Tibial artery (tissue), 4 donors: ENCODE measurements at regions not wholly inside any gene's neighbourhood (a gene's known extent, or its start where the extent isn't known, plus 50 kb on each side); places are given as distances from the start of the nearest gene placed in this dataset.
"Not testable (repeated sequence)": the region's sequence is repeated elsewhere in the genome, so short reads cannot be mapped to it uniquely, and the experiment has no call there.

Experiments
- DNase-seq, 2 donors: peaks; one replicate each; pipeline ENCODE4 v3.0.0-alpha.2; 2019
- H3K27ac ChIP-seq, 2 donors: fragments of 200-600 bp; sonication (generic) in 1 of 2; 1 replicate in 1 of 2; 2 replicates in 1 of 2; pipeline ENCODE4 v1.5.1; 2018 to 2019; ENCODE audit warnings: mild to moderate bottlenecking in 1 of 2
- H3K27me3 ChIP-seq, 2 donors: fragments of 200-600 bp; sonication (generic) in 1 of 2; one replicate each; pipeline versions ENCODE4 v1.5.1 to v1.6.0; 2016 to 2019
- H3K36me3 ChIP-seq, 3 donors: fragments of 200-600 bp; sonication (generic) in 2 of 3; one replicate each; pipeline ENCODE4 v1.5.1; 2016 to 2019; ENCODE audit warnings: mild to moderate bottlenecking in 2 of 3
- H3K4me1 ChIP-seq, 4 donors: fragments of 200-600 bp; sonication (generic) in 2 of 4; 1 replicate in 3 of 4; 2 replicates in 1 of 4; pipeline ENCODE4 v1.5.1; 2016 to 2019
- H3K4me3 ChIP-seq, 2 donors: fragments of 200-600 bp; sonication (generic) in 1 of 2; 1 replicate in 1 of 2; 2 replicates in 1 of 2; pipeline ENCODE4 v1.5.1; 2018 to 2019; ENCODE audit warnings: mild to moderate bottlenecking in 2 of 2
- H3K9me3 ChIP-seq, 3 donors: fragments of 200-600 bp; sonication (generic) in 1 of 3; one replicate each; pipeline ENCODE4 v1.5.1; 2016 to 2019
- intact Hi-C: fragments of 100-400 bp; cut with DNase I; formaldehyde crosslinking; loops from one replicate; pipeline ENCODE4 v1.15.0; 2023; ENCODE audit warnings: low total_unique reads
- TF ChIP-seq, protein P1 (sequence below), 2 experiments: fragments of 200-600 bp in 1 of 2; fragments of 450-650 bp in 1 of 2; IDR thresholded peaks; one replicate each; pipeline ENCODE4 v1.5.1; 2017 to 2019; ENCODE audit warnings: antibody characterized with exemption in 2 of 2, mild to moderate bottlenecking in 1 of 2, moderate library complexity in 1 of 2

DNA sequence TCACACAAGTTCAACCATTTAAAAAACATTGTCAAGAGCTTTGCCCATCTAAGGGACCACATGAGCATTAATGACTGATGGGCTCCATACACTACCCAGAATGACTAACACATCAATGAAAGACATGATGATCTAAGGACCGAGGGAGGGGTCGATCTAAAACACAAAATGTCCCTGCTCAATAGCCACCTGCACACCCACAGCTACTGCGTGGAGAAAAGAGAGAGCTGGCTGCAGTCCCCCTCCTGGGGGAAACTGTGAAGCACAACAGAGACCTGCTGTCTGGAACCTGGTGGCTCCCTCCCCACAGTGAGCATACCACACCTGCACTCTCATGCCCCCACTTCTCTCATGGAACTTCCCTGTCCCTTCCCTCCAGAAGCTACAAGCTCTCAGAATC is 130.1 kb upstream of the ERG start:
- intact Hi-C loops = no loop called here
- Histone ChIP-seq H3K27ac (no peak overlapping the region), H3K9me3 (no peaks in the 10 kb centered on the region), H3K36me3 (no peaks in the 10 kb centered on the region), H3K27me3 (no peaks in the 10 kb centered on the region), H3K4me3 (no peak overlapping the region), H3K4me1 (peaks cover 0 to 50% (median 12%) of the 10 kb centered on the region in 4 donors)
- no peak for DNase-seq
- TF ChIP-seq, protein P1, sequence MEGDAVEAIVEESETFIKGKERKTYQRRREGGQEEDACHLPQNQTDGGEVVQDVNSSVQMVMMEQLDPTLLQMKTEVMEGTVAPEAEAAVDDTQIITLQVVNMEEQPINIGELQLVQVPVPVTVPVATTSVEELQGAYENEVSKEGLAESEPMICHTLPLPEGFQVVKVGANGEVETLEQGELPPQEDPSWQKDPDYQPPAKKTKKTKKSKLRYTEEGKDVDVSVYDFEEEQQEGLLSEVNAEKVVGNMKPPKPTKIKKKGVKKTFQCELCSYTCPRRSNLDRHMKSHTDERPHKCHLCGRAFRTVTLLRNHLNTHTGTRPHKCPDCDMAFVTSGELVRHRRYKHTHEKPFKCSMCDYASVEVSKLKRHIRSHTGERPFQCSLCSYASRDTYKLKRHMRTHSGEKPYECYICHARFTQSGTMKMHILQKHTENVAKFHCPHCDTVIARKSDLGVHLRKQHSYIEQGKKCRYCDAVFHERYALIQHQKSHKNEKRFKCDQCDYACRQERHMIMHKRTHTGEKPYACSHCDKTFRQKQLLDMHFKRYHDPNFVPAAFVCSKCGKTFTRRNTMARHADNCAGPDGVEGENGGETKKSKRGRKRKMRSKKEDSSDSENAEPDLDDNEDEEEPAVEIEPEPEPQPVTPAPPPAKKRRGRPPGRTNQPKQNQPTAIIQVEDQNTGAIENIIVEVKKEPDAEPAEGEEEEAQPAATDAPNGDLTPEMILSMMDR (IDR thresholded peaks at IDR 0.05) = no peak

DNA sequence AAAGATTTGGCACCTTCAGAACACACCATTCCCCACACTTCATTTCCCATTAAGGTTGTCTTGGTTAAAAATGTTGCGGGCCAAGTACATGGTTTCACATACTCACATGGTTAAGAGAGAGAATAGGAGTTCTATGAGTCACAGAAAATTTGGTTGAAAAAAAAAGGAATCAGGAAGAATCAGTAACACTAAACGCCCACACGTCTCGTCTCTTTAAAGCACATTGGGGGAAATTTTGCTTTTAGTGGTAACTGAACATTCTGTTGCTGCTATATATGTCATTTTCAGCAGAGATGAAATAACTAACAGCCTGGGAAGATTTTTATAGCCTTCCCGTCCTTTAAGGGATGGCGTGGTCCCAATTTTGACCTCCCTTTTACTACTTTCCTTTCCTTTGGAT is 132.9 kb upstream of the ERG start:
- TF ChIP-seq, protein P1 (IDR thresholded peaks at IDR 0.05) = no peak
- Histone ChIP-seq H3K9me3 (no peaks in the 10 kb centered on the region), H3K4me1 (peaks cover 0 to 35% (median 4%) of the 10 kb centered on the region in 4 donors), H3K27me3 (no peaks in the 10 kb centered on the region), H3K36me3 (no peaks in the 10 kb centered on the region), H3K27ac (peak overlapping the region; percentile 59 to 69), H3K4me3 (peak overlapping the region; percentile 13 to 39)
- DNase-seq = no peak
- intact Hi-C loops = no loop called here

DNA sequence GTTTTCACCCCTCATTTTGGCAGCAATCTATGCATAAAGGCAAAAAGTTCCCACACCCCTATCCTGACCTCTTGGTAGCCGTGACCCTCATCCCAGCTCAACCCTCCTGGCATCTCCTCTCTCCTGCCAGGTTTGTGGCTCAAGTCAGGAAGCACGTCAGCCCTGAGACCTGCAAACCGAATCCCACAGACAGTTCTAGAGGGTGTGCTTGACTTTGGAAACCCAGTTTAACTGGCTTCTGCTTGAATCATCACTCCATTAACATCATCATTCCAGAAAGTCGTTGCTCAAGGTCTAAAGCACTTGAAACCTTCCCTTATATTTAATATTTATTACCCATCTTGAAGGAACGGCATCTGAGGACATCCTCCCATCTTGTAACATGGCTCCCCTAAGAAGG is 133.4 kb upstream of the ERG start:
- Histone ChIP-seq H3K4me3 (peak overlapping the region; percentile 13 to 39), H3K9me3 (no peaks in the 10 kb centered on the region), H3K27me3 (no peaks in the 10 kb centered on the region), H3K4me1 (peaks cover 0 to 37% (median 5%) of the 10 kb centered on the region in 4 donors), H3K36me3 (no peaks in the 10 kb centered on the region), H3K27ac (peak overlapping the region; percentile 59 to 69)
- TF ChIP-seq, protein P1 (IDR thresholded peaks at IDR 0.05) = no peak
- intact Hi-C loops = no loop called here
- no peak for DNase-seq

DNA sequence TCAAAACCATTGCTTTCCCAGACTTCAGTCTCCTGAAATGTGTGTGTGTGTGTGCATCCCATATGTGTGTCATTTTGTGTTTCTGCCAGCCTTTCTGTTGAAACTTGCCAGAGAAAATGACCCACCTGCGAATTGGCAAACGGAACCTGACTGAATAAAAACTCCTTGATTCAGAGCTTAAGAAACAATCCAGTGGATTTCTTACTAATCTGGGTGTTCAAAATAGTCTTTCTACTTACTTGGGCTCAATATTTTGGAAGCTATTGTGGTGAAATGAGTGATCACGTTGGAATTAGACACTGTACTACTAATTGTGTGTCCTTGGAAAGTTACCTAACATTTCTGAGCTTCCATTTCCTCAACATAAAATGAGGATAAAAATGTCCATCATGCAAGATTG is 138.9 kb upstream of the ERG start:
- H3K27me3 ChIP-seq = no peaks in the 10 kb centered on the region
- peaks cover 0 to 34% (median 2%) of the 10 kb centered on the region in 4 donors for H3K4me1 ChIP-seq
- intact Hi-C loops = no loop called here

DNA sequence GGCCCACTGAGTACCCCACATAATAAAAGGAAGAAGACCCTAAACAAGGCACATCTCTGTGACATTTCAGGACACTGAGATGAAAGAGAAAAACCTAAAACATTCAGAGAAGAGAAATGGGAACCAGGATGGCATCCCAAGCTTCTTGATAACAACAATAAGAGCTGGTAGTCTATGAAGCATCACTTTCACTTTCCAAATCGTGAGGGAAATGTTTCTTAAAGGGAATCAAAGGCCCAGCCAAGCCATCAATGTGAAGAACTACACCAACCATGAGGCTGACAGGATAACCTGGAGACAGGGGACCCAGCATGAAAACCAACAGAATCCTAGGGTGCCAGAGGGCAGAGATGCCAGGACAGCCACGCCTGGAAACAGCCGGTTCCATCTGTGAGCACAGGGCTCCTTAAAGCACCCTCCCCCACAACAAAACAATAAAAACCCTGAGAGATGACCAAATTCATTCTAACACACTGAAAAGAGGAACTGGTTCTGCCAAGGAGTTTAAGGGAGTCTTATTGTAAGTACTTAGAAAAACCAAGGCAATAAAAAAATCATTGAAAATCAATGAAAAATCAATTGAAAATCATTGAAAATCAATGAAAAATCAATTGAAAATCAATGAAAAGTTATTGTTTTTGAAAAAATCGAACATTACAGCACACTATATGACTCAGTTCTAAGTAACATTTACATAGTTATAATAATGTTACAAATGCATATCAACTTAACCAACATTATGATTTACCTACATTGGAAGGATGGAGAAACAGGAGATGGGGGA is 141.5 kb upstream of the ERG start:
- DNase-seq = no peak
- peaks cover 0 to 53% (median 13%) of the 10 kb centered on the region in 4 donors for H3K4me1 ChIP-seq

More for the DNA sequence above, 138.9 kb upstream of the ERG start:
- DNase-seq = no peak
- Histone ChIP-seq H3K27ac (no peak overlapping the region), H3K36me3 (no peaks in the 10 kb centered on the region), H3K4me3 (no peak overlapping the region), H3K9me3 (no peaks in the 10 kb centered on the region)
- TF ChIP-seq, protein P1 (IDR thresholded peaks at IDR 0.05) = no peak

DNA sequence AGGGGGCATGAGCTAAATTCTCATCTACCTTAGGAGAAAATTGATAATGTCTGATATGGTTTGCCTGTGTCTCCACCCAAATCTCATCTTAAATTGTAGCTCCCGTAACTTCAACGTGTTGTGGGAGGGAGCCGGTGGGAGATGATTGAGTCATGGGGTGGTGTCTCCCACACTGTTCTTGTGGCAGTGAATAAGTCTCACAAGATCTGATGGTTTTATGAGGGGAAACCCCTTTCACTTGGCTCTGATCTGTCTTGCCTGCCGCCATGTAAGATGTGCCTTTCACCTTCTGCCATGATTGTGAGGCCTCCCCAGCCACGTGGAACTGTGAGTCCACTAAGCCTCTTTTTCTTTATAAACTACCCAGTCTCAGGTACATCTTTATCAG is 142.1 kb upstream of the ERG start:
- peaks cover 0 to 59% (median 15%) of the 10 kb centered on the region in 4 donors for H3K4me1 ChIP-seq
- not testable (repeated sequence) for H3K27ac ChIP-seq, DNase-seq, H3K4me3 ChIP-seq, H3K9me3 ChIP-seq, H3K27me3 ChIP-seq, H3K36me3 ChIP-seq
- intact Hi-C loops = loop anchor here (10.0 kb wide), 1 partner anchor 46 kb away; no protein-coding TSS in a partner anchor

More for the DNA sequence above, 141.5 kb upstream of the ERG start:
- Histone ChIP-seq H3K36me3 (no peaks in the 10 kb centered on the region), H3K27me3 (no peaks in the 10 kb centered on the region), H3K9me3 (no peaks in the 10 kb centered on the region), H3K27ac (peak overlapping the region; percentile 41 to 54), H3K4me3 (peak overlapping the region; percentile 10 to 12)
- TF ChIP-seq, protein P1 (IDR thresholded peaks at IDR 0.05) = no peak
- intact Hi-C loops = loop anchor here (10.0 kb wide), 1 partner anchor 45 kb away; no protein-coding TSS in a partner anchor
